Stimulated activated CD8-positive, alpha-beta memory T cell treated with anti-CD3 and anti-CD28 coated beads, Interleukin-7, amount 100 ng/mL, for 4 hours (primary cell): ENCODE measurements at regions not wholly inside any gene's neighbourhood (a gene's known extent, or its start where the extent isn't known, plus 50 kb on each side); places are given as distances from the start of the nearest gene placed in this dataset.

ENCODE experiments used
- DNase-seq, 2 donors: peaks; one replicate each; pipeline ENCODE4 v3.0.0-alpha.2; 2020; ENCODE audit warnings: low read depth in 2 of 2

GRCh38 chr2:216914491-216914890, 54.6 kb upstream of the TNP1 start:
- DNase-seq, result no peak

GRCh38 chr2:216911886-216912285, 52.0 kb upstream of the TNP1 start:
- DNase-seq, result no peak

GRCh38 chr2:216911008-216911407, 51.1 kb upstream of the TNP1 start:
- DNase-seq, result no peak

- DNase-seq, result no peak
Observed at GRCh38 chr2:216909541-216910210, 49.8 kb upstream of the TNP1 start.
